ENCODE measurements at regions not wholly inside any gene's neighbourhood (a gene's known extent, or its start where the extent isn't known, plus 50 kb on each side); places are given as distances from the start of the nearest gene placed in this dataset.
"Not testable (repeated sequence)": the region's sequence is repeated elsewhere in the genome, so short reads cannot be mapped to it uniquely, and the experiment has no call there.

DNA sequence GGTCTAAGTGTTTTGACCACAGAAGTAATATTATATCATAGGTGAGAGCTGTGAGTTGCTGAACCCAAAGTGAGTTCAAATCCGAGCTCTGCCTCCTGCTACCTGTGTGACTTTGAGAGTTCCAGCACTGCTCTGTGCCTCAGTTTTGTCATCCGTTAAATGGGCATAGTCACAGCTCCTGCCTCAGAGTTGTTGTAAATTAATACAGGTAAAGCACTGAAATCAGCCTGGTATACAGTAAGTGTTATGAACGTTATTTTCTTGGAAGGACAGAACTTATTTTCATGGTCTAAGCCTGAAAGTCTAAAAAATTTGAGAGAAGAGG lies 65.4 kb upstream of the ZNF195 start:
- not testable (repeated sequence) for DNase-seq (ENCODE audit: low read depth)

DNA sequence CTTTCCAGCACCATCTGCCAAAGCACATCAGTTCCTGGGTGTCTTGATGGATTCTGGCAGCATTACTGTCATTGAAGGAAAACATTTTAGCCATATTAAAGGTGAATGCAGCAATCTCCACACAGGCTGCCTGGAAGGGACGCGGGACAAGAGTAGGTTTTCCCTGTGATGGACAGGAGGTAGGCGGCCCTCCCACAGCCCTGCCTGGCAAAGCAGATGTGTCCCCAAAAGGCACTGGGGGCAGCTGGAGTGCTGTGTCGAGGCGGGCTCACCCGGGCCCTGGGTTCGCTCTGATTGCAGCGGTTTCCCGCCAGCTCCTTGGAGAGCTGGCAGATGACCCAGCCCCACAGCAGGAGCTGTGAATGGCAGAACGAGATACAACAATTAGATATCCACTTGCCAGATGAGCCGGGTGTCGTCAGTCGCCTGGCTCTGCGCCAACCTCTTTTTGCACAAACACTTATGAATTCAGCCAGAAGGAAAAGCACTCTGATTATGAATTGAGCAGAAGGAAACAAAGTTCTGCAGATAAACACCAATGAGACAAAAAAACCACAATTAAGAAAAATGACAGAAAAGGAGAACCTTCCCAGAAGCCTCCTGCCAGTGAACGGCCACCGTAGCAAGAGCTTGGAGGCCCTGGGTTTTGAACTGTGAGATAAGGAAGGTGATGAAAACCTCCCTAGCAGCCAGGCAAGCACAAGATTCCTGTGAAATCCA lies 64.9 kb upstream of the ZNF195 start:
- DNase-seq (ENCODE audit: low read depth), result not testable (repeated sequence)

DNA sequence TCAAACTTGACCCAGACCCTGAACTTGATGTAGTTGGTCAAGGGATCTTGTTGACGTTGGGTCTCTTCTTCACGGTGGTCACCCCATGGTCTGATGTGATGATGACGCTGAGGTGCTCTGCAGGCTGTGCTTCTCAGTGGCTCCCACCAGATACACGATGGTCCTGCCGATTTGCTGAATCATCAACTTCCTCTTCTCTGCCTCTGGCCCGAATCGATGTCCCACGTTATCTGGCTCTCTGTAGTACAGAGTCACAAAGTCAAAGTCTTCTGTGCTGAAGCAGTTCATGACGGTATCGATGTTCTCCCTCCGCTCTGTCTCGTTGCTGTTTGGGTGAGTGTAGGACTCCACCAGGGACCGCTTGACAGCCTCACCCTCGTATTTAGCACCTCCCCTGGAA lies 58.5 kb upstream of the ZNF195 start:
- not testable (repeated sequence) for DNase-seq (ENCODE audit: low read depth)

DNA sequence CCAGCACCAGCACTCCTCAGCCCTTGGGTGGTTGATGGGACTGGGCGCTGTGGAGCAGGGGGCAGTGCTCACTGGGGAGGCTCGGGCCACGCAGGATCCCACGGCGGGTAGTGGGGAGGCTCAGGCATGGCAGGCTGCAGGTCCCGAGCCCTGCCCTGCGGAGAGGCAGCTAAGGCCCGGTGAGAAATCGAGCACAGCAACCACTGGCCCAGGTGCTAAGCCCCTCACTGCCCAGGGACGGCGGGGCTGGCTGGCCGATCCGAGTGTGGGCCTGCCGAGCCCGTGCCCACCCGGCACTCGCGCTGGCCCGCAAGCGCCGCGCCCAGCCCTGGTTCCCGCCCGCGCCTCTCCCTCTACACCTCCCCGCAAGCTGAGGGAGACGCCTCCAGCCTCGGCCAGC lies 56.0 kb upstream of the ZNF195 start:
- DNase-seq (ENCODE audit: low read depth), result no peak

DNA sequence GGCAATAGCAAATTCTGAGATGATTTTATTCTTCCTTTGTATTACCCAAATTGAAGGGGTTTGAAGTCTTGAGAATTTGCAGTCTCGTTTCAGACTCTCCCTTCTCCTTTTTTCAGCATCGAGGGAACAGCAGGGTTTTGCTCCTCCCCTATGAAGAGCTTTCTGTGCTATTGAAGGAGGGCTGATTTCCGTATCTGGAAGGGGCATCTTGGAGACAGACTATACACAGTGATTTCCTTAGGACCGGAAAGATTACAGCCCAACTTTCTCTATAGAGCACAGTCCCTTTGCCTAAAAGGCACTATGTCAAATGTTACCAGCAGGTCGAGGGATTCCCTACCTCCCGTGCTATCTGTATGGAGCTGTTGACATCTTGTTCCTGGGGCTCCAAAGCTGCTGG lies 50.2 kb upstream of the ZNF195 start:
- not testable (repeated sequence) for DNase-seq (ENCODE audit: low read depth)

Measured in forelimb muscle (tissue), 1 donor.